ENCODE measurements at regions not wholly inside any gene's neighbourhood (a gene's known extent, or its start where the extent isn't known, plus 50 kb on each side); places are given as distances from the start of the nearest gene placed in this dataset.
"Not testable (repeated sequence)": the region's sequence is repeated elsewhere in the genome, so short reads cannot be mapped to it uniquely, and the experiment has no call there.

GRCh38 chr5:29547236-29547865 lies 1646.1 kb upstream of the CDH6 start:
- POLR2A ChIA-PET, result no interaction called here

GRCh38 chr5:29543501-29543900 lies 1650.0 kb upstream of the CDH6 start:
- Mint-ChIP-seq H3K4me1 (no peaks in the 10 kb centered on the region), H3K4me3 (no peak overlapping the region), H3K27me3 (peaks cover 0 to 2% (median 0%) of the 10 kb centered on the region in 5 donors), H3K9me3 (peaks cover 4 to 48% (median 13%) of the 10 kb centered on the region in 9 donors), H3K36me3 (no peaks in the 10 kb centered on the region), H3K27ac (no peak overlapping the region)
- POLR2A ChIA-PET, result no interaction called here
- no peak for ATAC-seq
- DNase-seq, result no peak

More at GRCh38 chr5:29547236-29547865, 1646.1 kb upstream of the CDH6 start:
- DNase-seq, result no peak
- peaks cover 0 to 41% (median 7%) of the 10 kb centered on the region in 9 donors for H3K9me3 Mint-ChIP-seq
- H3K27ac Mint-ChIP-seq, result no peak overlapping the region
- H3K27me3 Mint-ChIP-seq, result no peaks in the 10 kb centered on the region
- ATAC-seq, result no peak
- H3K4me1 Mint-ChIP-seq, result no peaks in the 10 kb centered on the region
- H3K4me3 Mint-ChIP-seq, result no peak overlapping the region
- H3K36me3 Mint-ChIP-seq, result no peaks in the 10 kb centered on the region

DNA sequence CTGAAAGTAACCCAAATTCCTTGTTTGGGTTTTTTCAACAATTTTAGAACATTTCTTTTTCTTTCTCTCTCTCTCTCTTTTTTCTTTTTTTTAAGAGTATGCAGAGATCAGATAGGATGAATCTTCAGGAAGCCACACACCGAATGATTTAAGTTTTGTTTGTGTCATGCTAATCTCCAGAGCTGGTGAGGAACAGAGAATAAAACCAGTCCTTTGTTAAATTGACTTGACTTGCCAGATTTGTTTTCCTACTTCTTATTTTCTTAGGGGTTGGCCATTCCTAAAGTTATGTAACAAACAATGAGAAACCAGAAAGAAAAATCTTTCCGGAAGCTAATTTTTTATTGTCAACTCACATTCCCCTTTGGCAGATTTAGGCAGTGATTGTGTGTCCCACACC lies 1669.3 kb upstream of the CDH6 start:
- no peaks in the 10 kb centered on the region for H3K36me3 Mint-ChIP-seq
- ATAC-seq (no peak), DNase-seq (no peak)
- H3K4me1 Mint-ChIP-seq, result no peaks in the 10 kb centered on the region
- POLR2A ChIA-PET, result no interaction called here
- H3K27me3 Mint-ChIP-seq, result no peaks in the 10 kb centered on the region
- peaks cover 0 to 22% (median 6%) of the 10 kb centered on the region in 9 donors for H3K9me3 Mint-ChIP-seq
- H3K27ac Mint-ChIP-seq, result no peak overlapping the region
- no peak overlapping the region for H3K4me3 Mint-ChIP-seq

- POLR2A ChIA-PET, result no interaction called here
- peaks cover 0 to 12% (median 2%) of the 10 kb centered on the region in 9 donors for H3K9me3 Mint-ChIP-seq
- no peaks in the 10 kb centered on the region for H3K4me1 Mint-ChIP-seq
- DNase-seq (no peak), ATAC-seq (no peak)
- no peaks in the 10 kb centered on the region for H3K27me3 Mint-ChIP-seq
- no peaks in the 10 kb centered on the region for H3K36me3 Mint-ChIP-seq
- no peak overlapping the region for H3K4me3 Mint-ChIP-seq
- H3K27ac Mint-ChIP-seq, result no peak overlapping the region
These were observed 1675.3 kb upstream of the CDH6 start for GRCh38 chr5:29518176-29518575.

GRCh38 chr5:29516224-29516623 lies 1677.3 kb upstream of the CDH6 start:
- Mint-ChIP-seq H3K27ac (no peak overlapping the region), H3K9me3 (peaks cover 0 to 12% (median 4%) of the 10 kb centered on the region in 9 donors), H3K27me3 (no peaks in the 10 kb centered on the region), H3K4me3 (no peak overlapping the region), H3K36me3 (no peaks in the 10 kb centered on the region), H3K4me1 (no peaks in the 10 kb centered on the region)
- POLR2A ChIA-PET, result no interaction called here
- ATAC-seq (no peak), DNase-seq (no peak)

DNA sequence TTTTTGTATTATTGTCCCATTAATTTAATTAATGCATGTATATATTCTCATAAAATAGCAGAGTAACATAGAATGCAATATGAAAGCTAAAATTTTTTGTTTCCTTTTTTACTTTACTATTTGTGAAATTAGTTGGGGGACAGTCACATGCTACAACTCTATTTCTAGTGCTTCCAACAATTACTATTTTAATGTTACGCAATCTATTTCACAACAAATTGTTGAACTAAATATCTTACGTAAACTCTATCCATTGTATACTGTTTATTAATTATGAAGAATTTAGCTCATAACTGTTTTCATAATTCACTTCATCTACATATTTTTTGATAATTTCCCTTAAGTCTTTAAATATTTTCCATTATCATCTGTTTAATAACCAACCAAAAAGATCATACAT lies 1685.4 kb upstream of the CDH6 start:
- H3K4me1 Mint-ChIP-seq, result no peaks in the 10 kb centered on the region
- H3K36me3 Mint-ChIP-seq, result no peaks in the 10 kb centered on the region
- peaks cover 0 to 30% (median 14%) of the 10 kb centered on the region in 9 donors for H3K9me3 Mint-ChIP-seq
- no peak overlapping the region for H3K27ac Mint-ChIP-seq
- no peaks in the 10 kb centered on the region for H3K27me3 Mint-ChIP-seq
- ATAC-seq (no peak), DNase-seq (no peak)
- no peak overlapping the region for H3K4me3 Mint-ChIP-seq
- POLR2A ChIA-PET, result no interaction called here

DNA sequence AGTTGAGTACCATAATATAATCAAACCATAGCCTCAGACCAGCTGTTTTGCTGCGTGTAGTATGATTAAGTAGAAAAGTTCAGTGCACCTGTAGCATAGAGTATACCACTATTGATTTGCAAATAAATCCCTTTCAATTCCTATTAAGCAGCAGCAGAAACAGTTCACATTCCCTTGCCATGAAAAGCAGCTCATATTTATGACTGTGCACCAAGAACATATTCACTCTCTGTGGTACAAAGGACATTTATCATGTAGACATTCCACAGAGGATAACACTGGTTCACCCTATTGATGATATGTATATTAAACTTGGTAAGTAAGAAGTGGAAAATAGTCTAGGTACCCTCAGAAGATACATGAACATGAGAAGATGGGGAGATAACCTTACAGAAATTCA lies 1689.1 kb upstream of the CDH6 start:
- no peaks in the 10 kb centered on the region for H3K4me1 Mint-ChIP-seq
- no peak for ATAC-seq
- peaks cover 0 to 5% (median 0%) of the 10 kb centered on the region in 3 donors for H3K36me3 Mint-ChIP-seq
- POLR2A ChIA-PET, result no interaction called here
- no peaks in the 10 kb centered on the region for H3K27me3 Mint-ChIP-seq
- DNase-seq, result no peak
- H3K27ac Mint-ChIP-seq, result no peak overlapping the region
- peaks cover 0 to 30% (median 15%) of the 10 kb centered on the region in 9 donors for H3K9me3 Mint-ChIP-seq
- H3K4me3 Mint-ChIP-seq, result no peak overlapping the region

DNA sequence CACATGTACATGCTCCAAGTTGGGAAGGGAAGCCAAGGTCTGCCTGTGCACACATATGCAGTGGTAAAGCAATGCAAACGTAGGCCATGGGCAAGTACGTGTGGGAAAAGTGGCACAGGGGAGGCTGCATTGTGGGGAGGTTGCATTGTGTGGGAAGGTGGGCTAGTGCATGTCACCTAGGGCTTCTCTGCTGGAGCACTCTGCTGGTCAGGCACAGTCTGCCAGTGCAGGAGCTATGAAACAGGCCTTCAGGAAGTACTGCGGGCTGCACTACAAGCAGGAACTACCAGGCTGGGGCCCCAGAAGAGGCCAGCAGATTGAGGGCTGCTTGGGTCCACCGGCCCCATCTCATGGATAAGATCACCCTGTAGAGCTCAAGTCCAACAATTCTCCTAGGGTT lies 1694.6 kb upstream of the CDH6 start:
- Mint-ChIP-seq H3K4me3 (no peak overlapping the region), H3K27me3 (no peaks in the 10 kb centered on the region), H3K4me1 (no peaks in the 10 kb centered on the region), H3K36me3 (peaks cover 0 to 22% (median 0%) of the 10 kb centered on the region in 3 donors), H3K9me3 (peaks cover 12 to 67% (median 30%) of the 10 kb centered on the region in 9 donors), H3K27ac (no peak overlapping the region)
- POLR2A ChIA-PET, result no interaction called here
- no peak for DNase-seq
- ATAC-seq, result no peak

DNA sequence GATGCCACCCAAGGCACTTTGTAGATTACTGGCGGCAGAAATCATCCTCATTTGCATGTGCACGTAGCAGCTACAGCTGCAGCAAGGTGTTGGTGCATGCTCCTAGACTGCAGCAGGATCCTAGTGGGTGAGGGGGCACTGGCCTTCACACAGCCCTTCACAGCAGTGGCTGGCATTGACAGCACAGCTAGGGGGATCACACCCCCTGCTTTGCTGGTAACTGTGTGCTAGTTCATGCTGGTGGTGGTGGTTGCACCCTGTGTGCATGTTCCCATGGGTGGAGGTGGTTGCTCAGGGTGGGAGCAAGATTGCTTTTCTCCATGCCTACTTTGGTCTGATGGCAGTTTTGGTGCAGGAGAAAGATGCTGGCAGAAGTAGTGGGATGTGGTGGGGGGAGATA lies 1695.1 kb upstream of the CDH6 start:
- no peak for DNase-seq
- H3K9me3 Mint-ChIP-seq, result peaks cover 12 to 62% (median 32%) of the 10 kb centered on the region in 9 donors
- no peak overlapping the region for H3K27ac Mint-ChIP-seq
- peak overlapping the region in 1 of 10 donors; percentile 20 for H3K4me3 Mint-ChIP-seq
- no peak for ATAC-seq
- no peaks in the 10 kb centered on the region for H3K4me1 Mint-ChIP-seq
- H3K27me3 Mint-ChIP-seq, result no peaks in the 10 kb centered on the region
- peaks cover 0 to 22% (median 0%) of the 10 kb centered on the region in 3 donors for H3K36me3 Mint-ChIP-seq
- POLR2A ChIA-PET, result no interaction called here

- H3K4me3 Mint-ChIP-seq, result no peak overlapping the region
- POLR2A ChIA-PET, result no interaction called here
- H3K36me3 Mint-ChIP-seq, result no peaks in the 10 kb centered on the region
- DNase-seq (no peak), ATAC-seq (no peak)
- no peaks in the 10 kb centered on the region for H3K27me3 Mint-ChIP-seq
- H3K27ac Mint-ChIP-seq, result no peak overlapping the region
- peaks cover 6 to 42% (median 15%) of the 10 kb centered on the region in 9 donors for H3K9me3 Mint-ChIP-seq
- H3K4me1 Mint-ChIP-seq, result no peaks in the 10 kb centered on the region
These were observed 1708.2 kb upstream of the CDH6 start for GRCh38 chr5:29485333-29485732.

DNA sequence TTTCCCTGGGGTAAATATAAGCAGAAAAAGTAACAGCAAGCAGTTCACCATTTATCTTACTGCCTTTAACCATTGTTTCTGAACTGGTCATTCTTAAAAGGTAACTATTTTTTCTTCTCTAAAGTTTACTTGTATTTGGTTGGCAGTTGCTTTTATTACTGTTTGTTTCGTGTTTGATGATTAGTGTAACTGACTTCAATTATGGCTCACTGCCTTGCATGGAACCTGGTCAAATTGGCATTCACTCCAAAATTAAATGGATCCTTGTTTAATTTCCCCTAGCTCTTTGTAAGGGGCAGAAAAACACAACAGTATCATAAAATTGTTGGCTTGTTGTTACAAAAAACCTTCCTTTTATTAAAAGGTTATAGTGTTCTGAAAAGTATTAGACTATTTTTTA lies 1723.9 kb upstream of the CDH6 start:
- no peaks in the 10 kb centered on the region for H3K27me3 Mint-ChIP-seq
- DNase-seq, result no peak
- H3K9me3 Mint-ChIP-seq, result peaks cover 4 to 33% (median 15%) of the 10 kb centered on the region in 9 donors
- POLR2A ChIA-PET, result no interaction called here
- H3K4me1 Mint-ChIP-seq, result no peaks in the 10 kb centered on the region
- H3K4me3 Mint-ChIP-seq, result no peak overlapping the region
- no peaks in the 10 kb centered on the region for H3K36me3 Mint-ChIP-seq
- no peak for ATAC-seq
- no peak overlapping the region for H3K27ac Mint-ChIP-seq

- ATAC-seq (no peak), DNase-seq (no peak)
- peaks cover 0 to 12% (median 6%) of the 10 kb centered on the region in 9 donors for H3K9me3 Mint-ChIP-seq
- H3K4me3 Mint-ChIP-seq, result no peak overlapping the region
- H3K27me3 Mint-ChIP-seq, result no peaks in the 10 kb centered on the region
- no peak overlapping the region for H3K27ac Mint-ChIP-seq
- H3K4me1 Mint-ChIP-seq, result no peaks in the 10 kb centered on the region
- H3K36me3 Mint-ChIP-seq, result no peaks in the 10 kb centered on the region
- POLR2A ChIA-PET, result no interaction called here
These were observed 1731.2 kb upstream of the CDH6 start for GRCh38 chr5:29462241-29462640.

GRCh38 chr5:29460971-29461559 lies 1732.4 kb upstream of the CDH6 start:
- Mint-ChIP-seq H3K36me3 (no peaks in the 10 kb centered on the region), H3K9me3 (peaks cover 0 to 7% (median 0%) of the 10 kb centered on the region in 9 donors), H3K4me1 (no peaks in the 10 kb centered on the region), H3K4me3 (no peak overlapping the region), H3K27me3 (no peaks in the 10 kb centered on the region), H3K27ac (no peak overlapping the region)
- ATAC-seq, result no peak
- POLR2A ChIA-PET, result interaction anchor here (0.6 kb wide), 1 partner anchor 1950 kb away, joined by 3 read pairs; no protein-coding TSS in a partner anchor
- no peak for DNase-seq

DNA sequence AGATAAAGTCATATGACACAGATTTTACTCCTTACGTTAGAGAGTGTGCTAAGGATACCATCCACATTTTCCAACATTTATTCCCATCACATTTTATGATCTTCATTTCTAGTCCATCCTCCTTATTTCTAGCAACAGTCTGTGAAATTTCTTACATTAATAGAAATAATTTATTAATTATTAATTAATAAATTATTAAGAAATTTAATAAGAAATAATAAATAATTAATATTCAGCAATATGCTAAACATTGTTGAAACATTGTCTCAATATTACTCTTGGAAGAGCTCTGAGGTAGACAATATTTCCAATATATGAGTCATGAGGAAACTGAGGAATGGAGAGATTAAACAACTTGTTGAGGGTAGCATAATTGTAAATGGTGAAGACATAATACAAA lies 1742.5 kb upstream of the CDH6 start:
- DNase-seq, H3K27me3 Mint-ChIP-seq, H3K4me1 Mint-ChIP-seq, POLR2A ChIA-PET, ATAC-seq, H3K27ac Mint-ChIP-seq, H3K36me3 Mint-ChIP-seq, H3K4me3 Mint-ChIP-seq: not testable (repeated sequence)
- H3K9me3 Mint-ChIP-seq, result peaks cover 0 to 23% (median 10%) of the 10 kb centered on the region in 9 donors

Data from naive thymus-derived CD8-positive, alpha-beta T cell (primary cell).